CD4-positive, alpha-beta T cell treated with Interleukin-12 subunit alpha and Interleukin-12 subunit beta, for 1 hour (primary cell): ENCODE measurements at regions not wholly inside any gene's neighbourhood (a gene's known extent, or its start where the extent isn't known, plus 50 kb on each side); places are given as distances from the start of the nearest gene placed in this dataset.

Experiments used
- DNase-seq: peaks from one replicate; pipeline ENCODE4 v3.0.0-alpha.2; 2020

DNA sequence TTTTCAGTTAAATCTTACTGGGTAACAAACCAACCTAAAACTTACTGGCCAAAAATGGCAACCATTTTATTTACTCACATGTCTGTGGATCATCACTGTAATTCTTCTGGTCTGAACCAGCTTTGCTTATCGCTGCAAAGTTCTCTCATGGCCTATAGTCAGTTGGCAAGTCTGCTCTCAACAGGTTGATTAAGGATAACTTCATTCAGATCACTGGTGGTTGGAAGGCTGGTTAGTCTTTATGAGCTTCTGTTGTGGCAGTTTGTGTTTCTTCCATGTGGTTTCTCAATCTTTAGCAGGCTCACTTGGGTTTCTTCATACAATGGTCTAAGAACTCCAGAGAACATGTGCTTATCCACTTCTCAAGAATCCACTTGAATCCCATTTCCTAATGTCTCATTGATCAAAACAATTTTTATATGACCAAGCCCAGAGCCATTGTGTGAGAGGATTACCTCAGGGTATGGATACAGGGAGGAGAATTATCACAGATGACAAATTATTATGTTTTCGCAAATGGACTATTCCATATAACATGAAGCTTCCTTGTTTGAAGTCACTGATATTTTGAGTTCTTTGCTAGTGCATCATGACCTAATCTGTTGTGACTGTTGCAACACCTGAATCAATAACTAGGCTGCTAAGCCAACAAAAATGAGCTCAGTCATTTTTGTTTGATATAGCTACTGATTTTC, 155.4 kb upstream of the BMP2 start:
- no peak for DNase-seq

GRCh38 chr20:6606651-6607050, 160.8 kb upstream of the BMP2 start:
- DNase-seq, result no peak

DNA sequence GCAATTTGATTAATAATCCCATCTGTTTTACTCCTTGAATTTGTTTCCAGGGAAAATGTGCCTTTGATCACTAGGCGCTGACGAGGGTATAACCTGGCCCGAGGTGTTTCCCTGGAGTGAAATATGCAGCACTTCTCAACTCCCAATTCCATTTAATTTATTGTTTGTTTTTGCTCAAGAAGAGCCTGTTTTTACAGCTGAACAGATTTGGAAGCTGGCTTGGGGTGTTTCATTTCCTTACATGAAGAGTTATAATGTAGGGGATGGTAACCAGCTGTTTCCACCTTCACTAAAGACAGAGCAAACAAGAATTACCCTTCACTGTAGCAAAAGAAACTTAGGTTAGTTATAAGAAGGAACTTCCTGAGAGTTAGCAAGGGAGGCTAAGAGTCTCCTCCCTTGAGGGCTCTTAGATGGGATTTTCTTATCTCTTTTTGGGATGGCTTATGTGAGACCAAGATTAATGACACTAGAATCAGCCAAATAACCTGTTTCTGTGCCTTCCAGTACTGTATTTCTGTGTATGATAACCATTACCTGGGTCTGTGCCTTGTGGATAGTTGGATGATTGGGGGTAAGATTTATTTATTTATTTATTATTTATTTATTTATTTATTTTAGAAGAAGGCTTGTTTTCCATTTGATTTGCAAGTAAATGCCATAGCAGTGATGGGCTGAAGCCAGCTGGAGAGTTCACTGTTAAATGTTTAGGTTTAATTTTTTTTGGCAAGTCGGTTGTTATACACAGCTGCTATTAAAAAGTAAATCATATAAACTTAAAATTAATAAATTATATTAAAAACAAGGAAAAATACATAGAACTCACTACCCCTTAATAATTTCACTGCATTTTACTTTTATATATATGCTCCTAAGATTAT, 162.2 kb upstream of the BMP2 start:
- DNase-seq, result no peak

- DNase-seq, result no peak
These were observed 163.3 kb upstream of the BMP2 start for GRCh38 chr20:6604179-6604578.

DNA sequence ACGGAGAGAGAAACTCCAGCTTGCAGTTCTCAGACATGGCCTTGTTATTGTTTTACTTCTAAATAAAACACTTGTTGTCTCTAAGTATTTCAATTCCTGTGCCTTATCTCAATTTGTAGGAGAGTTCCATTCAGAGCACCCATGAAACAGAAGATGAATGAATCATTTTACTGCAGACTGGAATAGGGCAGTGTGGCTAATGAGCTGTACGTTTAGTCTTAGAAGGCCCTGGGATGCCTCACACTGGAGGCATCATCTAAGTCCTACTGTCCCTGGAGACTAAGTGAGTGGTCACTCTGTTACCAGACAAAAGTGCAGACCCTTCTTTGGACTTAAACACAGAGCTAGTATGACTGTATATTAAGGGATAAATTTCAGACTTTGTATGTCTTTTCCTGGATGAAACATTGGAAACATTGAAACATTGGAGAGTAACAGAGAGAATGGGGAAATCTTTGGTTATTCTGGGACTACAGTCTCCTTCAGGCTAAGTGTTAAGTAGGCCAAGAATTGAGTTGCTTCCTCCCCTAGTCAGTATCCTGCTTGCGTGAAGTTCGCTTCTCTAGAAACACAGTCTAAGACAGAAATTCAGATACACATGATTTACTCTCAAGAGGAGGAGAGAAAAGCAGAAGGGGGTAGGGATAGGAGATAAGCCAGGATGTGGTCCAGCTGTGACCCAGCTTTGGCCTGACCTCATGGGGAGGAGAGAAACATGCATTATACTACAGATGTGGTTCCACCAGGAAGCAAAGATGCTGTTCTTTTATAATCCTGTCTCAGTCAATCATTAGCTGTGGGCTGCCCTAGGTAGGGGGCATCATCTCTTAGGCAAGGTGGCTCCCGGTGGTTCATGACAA, 167.4 kb upstream of the BMP2 start:
- no peak for DNase-seq

DNA sequence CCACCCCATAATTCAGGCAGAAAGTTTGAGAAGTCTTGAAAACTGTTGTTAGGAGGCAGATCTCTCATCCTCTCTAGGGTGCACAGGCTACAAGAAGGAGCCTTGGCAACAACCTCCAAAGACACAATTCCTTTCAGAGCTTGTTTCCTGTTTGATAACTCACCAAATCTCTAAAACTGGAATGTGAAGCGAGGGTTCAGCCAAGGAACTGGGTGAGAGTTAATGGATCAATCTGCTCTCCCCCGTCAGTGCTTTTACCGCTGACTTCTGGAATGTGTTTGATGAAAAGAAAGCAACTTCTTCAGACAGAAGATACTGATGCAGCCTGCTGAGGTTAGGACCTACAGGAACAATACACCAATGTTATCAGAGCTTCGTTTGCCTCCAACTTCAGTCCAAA, 171.8 kb upstream of the BMP2 start:
- no peak for DNase-seq

GRCh38 chr20:6590891-6591637, 176.4 kb upstream of the BMP2 start:
- no peak for DNase-seq

GRCh38 chr20:6588296-6588695, 179.2 kb upstream of the BMP2 start:
- DNase-seq, result no peak

DNA sequence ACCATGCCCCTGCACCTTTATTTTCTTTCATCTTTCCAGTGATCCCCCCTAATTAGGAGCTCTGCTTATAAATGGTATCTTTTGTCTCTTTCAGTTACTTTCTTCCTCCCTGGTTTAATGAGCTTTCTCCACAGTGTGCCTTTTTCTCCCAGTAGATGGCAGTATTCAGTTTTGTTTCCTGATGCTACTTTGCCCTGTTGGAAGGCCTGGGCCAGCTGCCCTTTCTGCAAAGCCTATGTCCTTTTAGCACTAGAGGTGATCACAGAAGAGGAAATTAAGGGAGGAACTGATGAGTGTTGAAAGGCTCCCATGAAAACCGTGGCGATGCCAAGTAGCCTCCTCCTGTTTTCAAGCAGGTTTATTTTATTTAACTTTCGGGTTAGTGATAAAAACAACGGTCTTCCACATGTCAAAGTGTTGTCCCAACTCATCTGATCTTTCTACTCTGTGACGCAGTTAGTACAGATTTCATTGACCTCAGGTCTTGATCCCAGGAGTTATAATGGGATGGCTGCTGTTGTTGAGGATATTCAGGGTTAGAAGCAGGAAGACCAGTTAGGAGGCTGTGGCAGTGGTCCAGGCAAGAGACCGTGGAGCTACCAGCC, 184.2 kb upstream of the BMP2 start:
- DNase-seq, result no peak

GRCh38 chr20:6582449-6582848, 185.0 kb upstream of the BMP2 start:
- DNase-seq, result no peak

GRCh38 chr20:6580486-6580885, 187.0 kb upstream of the BMP2 start:
- no peak for DNase-seq

DNA sequence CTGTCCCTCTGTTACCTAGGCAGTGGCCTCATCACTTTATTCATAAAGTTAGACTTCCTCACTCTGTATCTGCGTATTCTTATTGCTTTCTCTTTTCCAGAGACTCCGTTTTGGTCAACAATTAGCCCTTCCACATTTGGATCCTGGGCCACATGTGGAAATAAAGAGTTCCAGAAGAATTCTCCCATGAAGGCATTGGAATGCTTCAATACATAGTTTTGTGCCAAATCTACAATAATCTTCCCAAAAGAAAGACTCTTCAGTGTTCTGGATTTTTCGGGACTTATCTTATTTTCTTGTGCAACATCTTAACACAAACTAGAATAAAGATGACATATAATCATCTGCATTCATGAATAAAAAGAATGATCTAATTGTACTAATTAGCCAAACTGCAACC, 187.7 kb upstream of the BMP2 start:
- no peak for DNase-seq

GRCh38 chr20:6579417-6579816, 188.1 kb upstream of the BMP2 start:
- no peak for DNase-seq

GRCh38 chr20:6577451-6577850, 190.0 kb upstream of the BMP2 start:
- DNase-seq, result no peak

DNA sequence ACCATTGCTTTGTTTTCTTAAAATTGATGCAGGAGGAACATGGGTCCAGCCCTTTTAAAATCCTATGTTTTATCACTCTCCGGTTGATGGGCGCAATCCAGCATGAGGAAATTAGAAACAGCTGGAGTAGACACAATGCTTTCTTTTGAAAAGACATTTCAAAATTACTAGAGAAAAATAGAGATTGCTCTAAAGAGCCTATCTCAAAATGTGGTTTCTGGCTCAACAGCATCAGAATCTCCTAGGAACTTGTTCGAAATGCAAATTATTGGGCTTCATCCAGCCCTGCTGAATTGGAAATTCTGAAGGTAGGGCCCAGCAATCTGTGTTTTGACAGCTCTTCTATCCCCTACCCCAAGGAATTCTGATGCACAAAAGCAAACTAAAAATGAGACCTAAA, 190.8 kb upstream of the BMP2 start:
- no peak for DNase-seq

DNA sequence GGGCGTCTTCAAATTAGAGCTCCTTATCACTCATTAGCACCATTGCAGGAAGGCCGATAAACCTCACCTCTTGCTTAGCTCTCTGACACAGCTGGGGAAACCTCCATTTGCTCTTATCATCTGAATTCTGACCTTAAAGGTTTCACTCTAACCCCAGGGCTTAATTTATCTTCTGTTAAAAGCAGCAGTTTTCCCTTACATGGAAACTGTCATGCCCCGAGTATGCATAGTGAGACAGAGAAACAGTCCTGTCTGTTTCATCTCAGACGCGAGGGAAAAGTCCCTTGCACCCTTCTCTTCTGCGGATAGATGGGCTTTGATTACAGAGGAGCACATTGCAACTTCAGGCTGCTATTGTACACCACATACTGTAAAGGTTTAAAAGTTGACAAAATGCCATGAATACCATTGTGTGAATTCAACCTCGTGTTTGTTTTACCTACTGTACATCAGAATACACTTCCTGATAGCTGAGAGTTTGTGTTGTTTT, 191.5 kb upstream of the BMP2 start:
- no peak for DNase-seq

DNA sequence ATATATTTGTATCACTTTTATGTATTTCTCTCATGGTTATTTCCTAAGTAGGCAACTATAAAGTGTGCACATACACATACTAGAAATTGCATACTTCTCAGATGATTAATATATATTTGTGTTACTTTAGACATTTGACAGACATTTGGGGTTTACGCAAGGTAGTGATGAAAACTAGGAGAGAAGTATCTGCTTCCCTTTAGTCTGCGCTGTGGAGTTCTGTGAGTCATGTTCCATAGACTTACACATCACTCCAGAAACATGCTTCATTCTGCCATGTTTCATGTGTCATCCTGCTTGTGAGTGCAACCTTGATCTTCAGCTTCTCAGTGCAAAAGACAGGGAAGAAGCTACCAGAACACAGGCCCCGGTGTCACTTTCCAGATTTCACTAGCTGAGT, 200.7 kb upstream of the BMP2 start:
- no peak for DNase-seq

GRCh38 chr20:6562111-6562510, 205.4 kb upstream of the BMP2 start:
- no peak for DNase-seq

DNA sequence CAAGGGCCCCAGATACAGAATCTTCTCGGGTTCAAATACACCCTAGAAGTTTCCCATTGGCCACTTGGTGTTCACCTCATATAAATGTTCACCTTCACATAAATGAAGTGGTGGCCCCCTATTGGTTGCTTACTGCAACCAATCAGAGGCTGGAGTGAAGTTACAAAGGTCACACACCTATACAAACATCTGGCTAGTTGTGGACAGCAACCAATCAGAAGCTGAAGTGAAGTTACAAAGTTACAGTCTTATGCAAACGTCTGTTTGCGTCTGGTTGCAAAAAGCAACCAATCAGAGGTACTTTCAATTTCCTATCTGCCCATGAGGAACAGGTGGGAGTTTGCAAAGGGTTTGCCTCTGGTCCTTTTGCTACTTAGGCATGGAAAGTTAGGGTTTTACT, 206.5 kb upstream of the BMP2 start:
- no peak for DNase-seq

DNA sequence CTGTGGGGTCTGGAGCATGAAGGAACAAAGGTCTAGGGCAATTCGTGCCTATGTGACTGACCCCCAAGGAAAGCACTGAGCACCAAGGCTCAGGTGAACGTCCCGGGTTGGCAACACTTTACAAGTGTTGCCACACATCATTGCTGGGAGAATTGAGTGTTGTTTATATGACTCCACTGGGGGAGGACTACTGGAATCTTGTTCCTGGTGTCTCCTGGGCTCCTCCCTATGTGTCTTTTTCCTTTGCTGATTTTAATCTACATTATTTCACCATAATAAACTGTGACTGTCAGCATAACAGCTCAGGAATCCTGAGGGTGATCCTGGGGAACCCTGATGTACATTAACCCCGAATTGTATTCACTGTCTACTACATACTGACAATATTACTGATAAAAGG, 207.7 kb upstream of the BMP2 start:
- no peak for DNase-seq

DNA sequence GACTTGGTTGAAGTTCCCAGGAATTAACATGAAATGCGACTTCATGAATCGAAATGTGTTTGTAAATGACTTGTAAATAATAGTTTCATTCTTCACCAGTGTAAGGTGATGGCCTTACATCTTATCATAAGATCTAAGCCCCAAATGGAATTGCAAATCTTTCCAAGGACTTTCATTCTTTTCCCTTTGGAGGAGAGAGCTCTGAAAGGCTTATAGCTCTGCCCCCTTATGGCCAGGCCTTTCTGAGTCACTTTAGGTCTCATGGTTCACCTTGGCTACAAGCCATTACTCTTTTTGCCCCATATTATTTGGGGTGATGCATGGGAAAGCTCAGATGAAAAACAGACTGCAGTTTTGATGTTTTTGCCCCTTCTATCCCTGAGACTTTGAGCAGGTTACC, 209.1 kb upstream of the BMP2 start:
- no peak for DNase-seq
